PC-3 (cell line): ENCODE measurements at regions not wholly inside any gene's neighbourhood (a gene's known extent, or its start where the extent isn't known, plus 50 kb on each side); places are given as distances from the start of the nearest gene placed in this dataset.

Experiments
- CTCF ChIP-seq: fragments of 300-600 bp; sonication (generic); conservative IDR thresholded peaks from 2 replicates; pipeline ENCODE4 v1.5.1; 2017; ENCODE audit warnings: antibody characterized with exemption, low read depth, mild to moderate bottlenecking, low read length
- EZH2phosphoT487 ChIP-seq: fragments of 300-600 bp; sonication (generic); IDR thresholded peaks from 2 replicates; pipeline ENCODE4 v1.6.1; 2018; ENCODE audit warnings: mild to moderate bottlenecking, antibody characterized with exemption, low read length, borderline replicate concordance

DNA sequence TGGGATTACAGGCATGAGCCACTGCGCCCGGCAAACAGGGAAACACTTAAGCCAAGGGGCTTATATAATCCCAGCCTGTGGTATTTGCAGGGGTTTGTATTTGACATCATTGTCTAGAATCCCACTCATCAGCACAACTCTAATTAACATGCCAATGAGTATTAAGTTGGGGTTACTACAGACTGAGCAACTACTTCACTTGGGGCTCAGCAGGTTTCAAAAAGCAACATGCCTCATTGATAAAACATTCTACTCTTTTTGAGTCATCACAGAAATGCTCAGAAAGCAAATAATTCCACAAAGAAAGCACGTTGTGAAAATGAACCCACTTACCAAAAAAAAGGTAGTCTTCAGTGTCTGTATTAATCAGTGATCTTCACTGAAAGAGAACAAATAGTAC is 236.9 kb upstream of the CELF2 start:
- TF ChIP-seq EZH2phosphoT487 (no peak), CTCF (no peak)
